ENCODE measurements at regions not wholly inside any gene's neighbourhood (a gene's known extent, or its start where the extent isn't known, plus 50 kb on each side); places are given as distances from the start of the nearest gene placed in this dataset.

GRCh38 chr3:36257158-36257852 is 123.0 kb upstream of the STAC start:
- TF ChIP-seq PATZ1 (tag by site-specific recombination; IDR thresholded peaks at IDR 0.05) (no peak), ZNF600 (tag by site-specific recombination; IDR thresholded peaks at IDR 0.05) (no peak)

Data from HEK293 (cell line).